Uterus (tissue), 3 donors: ENCODE measurements at regions not wholly inside any gene's neighbourhood (a gene's known extent, or its start where the extent isn't known, plus 50 kb on each side); places are given as distances from the start of the nearest gene placed in this dataset.
A peak's percentile ranks its signal among the peaks of the same experiment; 100 is the strongest.

Source experiments
- DNase-seq, 2 donors: peaks; one replicate each; pipeline ENCODE4 v3.0.0-alpha.2; 2019 to 2020
- H3K27ac ChIP-seq, 2 donors: fragments of 200-600 bp; sonication (generic); 1 replicate in 1 of 2; 2 replicates in 1 of 2; pipeline ENCODE4 v1.5.1; 2016 to 2018
- H3K27me3 ChIP-seq, 2 donors: fragments of 200-600 bp; sonication (generic); one replicate each; pipeline ENCODE4 v1.5.1; 2018 to 2019; ENCODE audit warnings: control low read depth in 1 of 2
- H3K36me3 ChIP-seq, 2 donors: fragments of 200-600 bp; sonication (generic); one replicate each; pipeline ENCODE4 v1.5.1; 2019; ENCODE audit warnings: control low read depth in 1 of 2
- H3K4me1 ChIP-seq, 2 donors: fragments of 200-600 bp; sonication (generic); one replicate each; pipeline ENCODE4 v1.5.1; 2018 to 2019; ENCODE audit warnings: control low read depth in 1 of 2
- H3K4me3 ChIP-seq, 2 donors: fragments of 200-600 bp; sonication (generic); 1 replicate in 1 of 2; 2 replicates in 1 of 2; pipeline ENCODE4 v1.5.1; 2018 to 2019; ENCODE audit warnings: mild to moderate bottlenecking in 1 of 2
- H3K9me3 ChIP-seq, 2 donors: fragments of 200-600 bp; sonication (generic); one replicate each; pipeline ENCODE4 v1.5.1; 2019; ENCODE audit warnings: control low read depth in 1 of 2
- POLR2A ChIP-seq, 2 donors: fragments of 450-650 bp; IDR thresholded peaks; one replicate each; pipeline ENCODE4 v1.6.1; 2016; ENCODE audit warnings: antibody characterized with exemption in 2 of 2, mild to moderate bottlenecking in 1 of 2, moderate library complexity in 1 of 2
- intact Hi-C: fragments of 100-400 bp; cut with DNase I; formaldehyde crosslinking; loops from one replicate; pipeline ENCODE4 v1.15.1; 2023; ENCODE audit warnings: low total_unique reads
- TF ChIP-seq, protein P1 (sequence below), 4 experiments: fragments of 200-600 bp in 2 of 4; fragments of 450-650 bp in 2 of 4; sonication (generic) in 2 of 4; IDR thresholded peaks; one replicate each; pipeline ENCODE4 v1.5.1; 2016 to 2019; ENCODE audit warnings: antibody characterized with exemption in 4 of 4, mild to moderate bottlenecking in 2 of 4, moderate library complexity in 1 of 4
- donor health status: DM: yes; HTN: yes; CAD: no.

DNA sequence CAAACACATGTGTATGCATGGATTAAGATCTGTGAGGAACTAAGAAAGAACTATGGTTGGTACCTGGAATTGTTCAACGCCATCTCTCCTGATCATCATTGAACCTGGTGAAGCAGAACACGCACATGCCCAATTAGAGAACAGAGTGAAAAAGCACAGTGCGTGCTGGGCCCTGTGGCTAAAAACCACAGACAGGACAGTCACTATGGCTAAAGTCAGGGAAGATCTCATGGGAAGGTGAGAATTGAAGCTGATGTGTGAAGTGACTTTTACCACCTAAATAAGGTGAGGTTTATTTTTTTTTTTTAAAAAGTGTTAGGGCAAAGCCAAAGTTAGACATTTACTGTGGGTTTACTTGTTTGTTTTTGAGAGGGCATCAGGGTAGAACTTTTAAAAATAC lies 215.0 kb downstream of the SLC38A4 start:
- no peak for TF ChIP-seq POLR2A (IDR thresholded peaks at IDR 0.05)
- TF ChIP-seq, protein P1, sequence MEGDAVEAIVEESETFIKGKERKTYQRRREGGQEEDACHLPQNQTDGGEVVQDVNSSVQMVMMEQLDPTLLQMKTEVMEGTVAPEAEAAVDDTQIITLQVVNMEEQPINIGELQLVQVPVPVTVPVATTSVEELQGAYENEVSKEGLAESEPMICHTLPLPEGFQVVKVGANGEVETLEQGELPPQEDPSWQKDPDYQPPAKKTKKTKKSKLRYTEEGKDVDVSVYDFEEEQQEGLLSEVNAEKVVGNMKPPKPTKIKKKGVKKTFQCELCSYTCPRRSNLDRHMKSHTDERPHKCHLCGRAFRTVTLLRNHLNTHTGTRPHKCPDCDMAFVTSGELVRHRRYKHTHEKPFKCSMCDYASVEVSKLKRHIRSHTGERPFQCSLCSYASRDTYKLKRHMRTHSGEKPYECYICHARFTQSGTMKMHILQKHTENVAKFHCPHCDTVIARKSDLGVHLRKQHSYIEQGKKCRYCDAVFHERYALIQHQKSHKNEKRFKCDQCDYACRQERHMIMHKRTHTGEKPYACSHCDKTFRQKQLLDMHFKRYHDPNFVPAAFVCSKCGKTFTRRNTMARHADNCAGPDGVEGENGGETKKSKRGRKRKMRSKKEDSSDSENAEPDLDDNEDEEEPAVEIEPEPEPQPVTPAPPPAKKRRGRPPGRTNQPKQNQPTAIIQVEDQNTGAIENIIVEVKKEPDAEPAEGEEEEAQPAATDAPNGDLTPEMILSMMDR (IDR thresholded peaks at IDR 0.05): no peak
- H3K9me3 ChIP-seq: no peaks in the 10 kb centered on the region
- no peaks in the 10 kb centered on the region for H3K36me3 ChIP-seq
- no peaks in the 10 kb centered on the region for H3K27me3 ChIP-seq
- DNase-seq: no peak
- intact Hi-C loops: no loop called here
- no peak overlapping the region for H3K27ac ChIP-seq
- H3K4me3 ChIP-seq: no peak overlapping the region
- H3K4me1 ChIP-seq: peaks cover 0 to 5% of the 10 kb centered on the region in 2 donors

GRCh38 chr12:46609674-46610073 lies 216.1 kb downstream of the SLC38A4 start:
- Histone ChIP-seq H3K4me3 (no peak overlapping the region), H3K36me3 (no peaks in the 10 kb centered on the region), H3K9me3 (no peaks in the 10 kb centered on the region), H3K27me3 (no peaks in the 10 kb centered on the region), H3K4me1 (peaks cover 0 to 5% of the 10 kb centered on the region in 2 donors), H3K27ac (peak overlapping the region; percentile 71 to 92)
- intact Hi-C loops: no loop called here
- no peak for DNase-seq
- TF ChIP-seq, protein P1 (IDR thresholded peaks at IDR 0.05): no peak
- TF ChIP-seq POLR2A (IDR thresholded peaks at IDR 0.05): no peak

DNA sequence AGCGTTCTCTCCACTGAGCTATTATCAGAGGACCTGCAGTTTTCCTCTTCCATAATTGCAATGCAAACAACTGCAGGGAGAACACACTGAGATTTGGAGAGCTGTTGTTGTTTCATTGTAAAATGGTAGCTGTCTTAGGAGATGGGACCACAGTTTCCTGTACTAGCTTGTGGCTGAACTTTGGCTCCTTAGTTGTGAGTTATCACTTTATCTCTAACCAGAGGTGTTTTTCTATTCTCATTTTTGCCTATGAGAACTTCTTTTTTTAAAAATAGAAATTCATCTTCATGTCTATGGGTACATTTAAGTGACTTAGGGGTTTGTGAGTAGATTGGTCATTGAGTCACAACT lies 216.5 kb downstream of the SLC38A4 start:
- no peak for TF ChIP-seq POLR2A (IDR thresholded peaks at IDR 0.05)
- TF ChIP-seq, protein P1 (IDR thresholded peaks at IDR 0.05): no peak
- Histone ChIP-seq H3K27me3 (no peaks in the 10 kb centered on the region), H3K4me1 (peaks cover 0 to 5% of the 10 kb centered on the region in 2 donors), H3K36me3 (no peaks in the 10 kb centered on the region), H3K27ac (peak overlapping the region; percentile 71 to 92), H3K4me3 (no peak overlapping the region), H3K9me3 (no peaks in the 10 kb centered on the region)
- intact Hi-C loops: no loop called here
- DNase-seq: no peak

GRCh38 chr12:46608431-46609272 lies 217.1 kb downstream of the SLC38A4 start:
- intact Hi-C loops: no loop called here
- Histone ChIP-seq H3K4me1 (peaks cover 0 to 5% of the 10 kb centered on the region in 2 donors), H3K9me3 (no peaks in the 10 kb centered on the region), H3K36me3 (no peaks in the 10 kb centered on the region), H3K27ac (peak overlapping the region; percentile 71 to 92), H3K27me3 (no peaks in the 10 kb centered on the region), H3K4me3 (no peak overlapping the region)
- TF ChIP-seq POLR2A (IDR thresholded peaks at IDR 0.05): no peak
- TF ChIP-seq, protein P1 (IDR thresholded peaks at IDR 0.05): no peak
- no peak for DNase-seq

- H3K9me3 ChIP-seq: no peaks in the 10 kb centered on the region
- intact Hi-C loops: no loop called here
- H3K36me3 ChIP-seq: no peaks in the 10 kb centered on the region
- no peak overlapping the region for H3K4me3 ChIP-seq
- DNase-seq: no peak
- no peak overlapping the region for H3K27ac ChIP-seq
- H3K4me1 ChIP-seq: peaks cover 0 to 5% of the 10 kb centered on the region in 2 donors
- H3K27me3 ChIP-seq: no peaks in the 10 kb centered on the region
- TF ChIP-seq, protein P1 (IDR thresholded peaks at IDR 0.05): no peak
- no peak for TF ChIP-seq POLR2A (IDR thresholded peaks at IDR 0.05)
Observed at GRCh38 chr12:46604684-46605083, 221.1 kb downstream of the SLC38A4 start.
